Sigmoid colon (tissue), 4 donors: ENCODE measurements at regions not wholly inside any gene's neighbourhood (a gene's known extent, or its start where the extent isn't known, plus 50 kb on each side); places are given as distances from the start of the nearest gene placed in this dataset.

Source experiments
- EP300 ChIP-seq, 4 donors: sonication (generic); formaldehyde crosslinking; IDR thresholded peaks; one replicate each; pipeline ENCODE4 v1.6.1; 2017; ENCODE audit warnings: antibody characterized with exemption in 4 of 4
- POLR2A ChIP-seq, 2 donors: fragments of 450-650 bp; IDR thresholded peaks; one replicate each; pipeline ENCODE4 v1.6.1; 2016; ENCODE audit warnings: antibody characterized with exemption in 2 of 2, mild to moderate bottlenecking in 2 of 2, moderate library complexity in 2 of 2
- TF ChIP-seq, protein P1 (sequence below), 4 experiments: fragments of 450-650 bp in 3 of 4; fragments of 200-600 bp in 1 of 4; IDR thresholded peaks; one replicate each; pipeline ENCODE4 v1.5.1; 2016 to 2019; ENCODE audit warnings: antibody characterized with exemption in 4 of 4, mild to moderate bottlenecking in 3 of 4, moderate library complexity in 2 of 4

DNA sequence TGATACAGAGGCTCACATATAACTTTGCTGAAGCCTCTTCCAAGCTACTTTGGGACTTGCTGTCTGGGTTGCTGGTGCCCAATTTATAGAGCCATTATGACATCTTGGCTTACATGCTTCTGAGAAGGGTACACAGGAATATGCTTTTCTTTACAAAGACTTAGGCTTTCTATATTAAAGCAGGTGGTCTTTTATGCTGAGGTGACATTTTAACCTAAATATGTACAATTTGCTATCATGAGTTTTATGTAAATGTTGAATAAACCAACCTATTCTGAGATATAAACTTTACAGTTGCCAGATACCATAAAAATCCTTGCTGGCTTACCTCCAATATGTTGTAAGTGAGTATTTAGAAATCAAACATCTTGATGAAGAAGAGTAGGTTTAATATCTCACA, 509.2 kb upstream of the CHD1 start:
- TF ChIP-seq, protein P1, sequence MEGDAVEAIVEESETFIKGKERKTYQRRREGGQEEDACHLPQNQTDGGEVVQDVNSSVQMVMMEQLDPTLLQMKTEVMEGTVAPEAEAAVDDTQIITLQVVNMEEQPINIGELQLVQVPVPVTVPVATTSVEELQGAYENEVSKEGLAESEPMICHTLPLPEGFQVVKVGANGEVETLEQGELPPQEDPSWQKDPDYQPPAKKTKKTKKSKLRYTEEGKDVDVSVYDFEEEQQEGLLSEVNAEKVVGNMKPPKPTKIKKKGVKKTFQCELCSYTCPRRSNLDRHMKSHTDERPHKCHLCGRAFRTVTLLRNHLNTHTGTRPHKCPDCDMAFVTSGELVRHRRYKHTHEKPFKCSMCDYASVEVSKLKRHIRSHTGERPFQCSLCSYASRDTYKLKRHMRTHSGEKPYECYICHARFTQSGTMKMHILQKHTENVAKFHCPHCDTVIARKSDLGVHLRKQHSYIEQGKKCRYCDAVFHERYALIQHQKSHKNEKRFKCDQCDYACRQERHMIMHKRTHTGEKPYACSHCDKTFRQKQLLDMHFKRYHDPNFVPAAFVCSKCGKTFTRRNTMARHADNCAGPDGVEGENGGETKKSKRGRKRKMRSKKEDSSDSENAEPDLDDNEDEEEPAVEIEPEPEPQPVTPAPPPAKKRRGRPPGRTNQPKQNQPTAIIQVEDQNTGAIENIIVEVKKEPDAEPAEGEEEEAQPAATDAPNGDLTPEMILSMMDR (IDR thresholded peaks at IDR 0.05): no peak
- TF ChIP-seq POLR2A (IDR thresholded peaks at IDR 0.05) (no peak), EP300 (IDR thresholded peaks at IDR 0.05) (no peak)
